ENCODE measurements at regions not wholly inside any gene's neighbourhood (a gene's known extent, or its start where the extent isn't known, plus 50 kb on each side); places are given as distances from the start of the nearest gene placed in this dataset.
"Not testable (repeated sequence)": the region's sequence is repeated elsewhere in the genome, so short reads cannot be mapped to it uniquely, and the experiment has no call there.

DNA sequence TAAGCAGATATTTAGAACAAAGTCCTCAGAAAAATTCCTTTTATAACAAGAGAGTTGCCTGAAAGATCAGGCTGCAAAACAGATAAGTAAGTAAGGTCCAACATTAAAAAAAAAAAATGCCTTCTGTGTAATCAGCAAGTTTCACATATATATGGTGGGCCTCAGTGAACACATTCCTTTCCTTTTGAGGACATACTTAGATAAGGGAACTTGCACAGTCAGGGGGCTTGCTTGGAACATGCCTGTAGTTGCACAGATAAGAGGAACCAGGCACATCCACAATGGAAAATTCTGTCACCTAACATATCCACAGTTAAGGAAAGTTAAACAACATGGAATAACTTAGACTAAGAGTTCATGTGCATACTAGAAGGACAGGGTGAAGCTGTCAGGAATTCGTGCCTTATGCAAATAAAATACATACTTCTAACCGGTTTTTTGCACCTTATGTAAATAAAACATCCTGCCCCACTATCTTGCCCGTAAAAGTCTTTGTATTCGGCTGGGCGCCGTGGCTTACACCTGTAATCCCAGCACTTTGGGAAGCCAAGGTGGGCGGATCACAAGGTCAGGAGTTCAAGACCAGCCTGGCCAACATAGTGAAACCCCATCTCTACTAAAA lies 257.3 kb downstream of the ZNF33B start:
- TF ChIP-seq, protein P1, sequence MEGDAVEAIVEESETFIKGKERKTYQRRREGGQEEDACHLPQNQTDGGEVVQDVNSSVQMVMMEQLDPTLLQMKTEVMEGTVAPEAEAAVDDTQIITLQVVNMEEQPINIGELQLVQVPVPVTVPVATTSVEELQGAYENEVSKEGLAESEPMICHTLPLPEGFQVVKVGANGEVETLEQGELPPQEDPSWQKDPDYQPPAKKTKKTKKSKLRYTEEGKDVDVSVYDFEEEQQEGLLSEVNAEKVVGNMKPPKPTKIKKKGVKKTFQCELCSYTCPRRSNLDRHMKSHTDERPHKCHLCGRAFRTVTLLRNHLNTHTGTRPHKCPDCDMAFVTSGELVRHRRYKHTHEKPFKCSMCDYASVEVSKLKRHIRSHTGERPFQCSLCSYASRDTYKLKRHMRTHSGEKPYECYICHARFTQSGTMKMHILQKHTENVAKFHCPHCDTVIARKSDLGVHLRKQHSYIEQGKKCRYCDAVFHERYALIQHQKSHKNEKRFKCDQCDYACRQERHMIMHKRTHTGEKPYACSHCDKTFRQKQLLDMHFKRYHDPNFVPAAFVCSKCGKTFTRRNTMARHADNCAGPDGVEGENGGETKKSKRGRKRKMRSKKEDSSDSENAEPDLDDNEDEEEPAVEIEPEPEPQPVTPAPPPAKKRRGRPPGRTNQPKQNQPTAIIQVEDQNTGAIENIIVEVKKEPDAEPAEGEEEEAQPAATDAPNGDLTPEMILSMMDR (conservative IDR thresholded peaks at IDR 0.05), result no peak
- no peaks in the 10 kb centered on the region for H3K36me3 ChIP-seq (ENCODE audit: control insufficient read depth, insufficient read depth, low read length)
- no peaks in the 10 kb centered on the region for H3K4me1 Mint-ChIP-seq
- no peak overlapping the region for H3K4me3 Mint-ChIP-seq
- 43 to 79% methylated on average over 2 to 7 of the region's 7 CpGs for WGBS, 2 experiments (ENCODE audit: insufficient coverage in 1 of 2, insufficient read length in 1 of 2)
- H3K36me3 Mint-ChIP-seq (ENCODE audit: low read depth), result no peaks in the 10 kb centered on the region
- H3K27ac ChIP-seq (ENCODE audit: low read depth, low read length), result no peak overlapping the region
- peaks cover 90% of the 10 kb centered on the region for H3K9me3 Mint-ChIP-seq
- H3K4me3 ChIP-seq (ENCODE audit: low read length), result no peak overlapping the region
- H3K27me3 ChIP-seq (ENCODE audit: control insufficient read depth, insufficient read depth, low read length, poor library complexity, severe bottlenecking), result no peaks in the 10 kb centered on the region
- no peaks in the 10 kb centered on the region for H3K27me3 Mint-ChIP-seq (ENCODE audit: insufficient read depth)
- no peak overlapping the region for H3K27ac Mint-ChIP-seq
- no peaks in the 10 kb centered on the region for H3K4me1 ChIP-seq (ENCODE audit: control insufficient read depth, insufficient read depth, low read length)
- H3K9me3 ChIP-seq (ENCODE audit: control insufficient read depth, low read length), result peaks cover 76% of the 10 kb centered on the region
- H3K9ac ChIP-seq (ENCODE audit: extremely low read depth, low read length, poor library complexity, severe bottlenecking), result no peak overlapping the region
- DNase-seq, result no peak

DNA sequence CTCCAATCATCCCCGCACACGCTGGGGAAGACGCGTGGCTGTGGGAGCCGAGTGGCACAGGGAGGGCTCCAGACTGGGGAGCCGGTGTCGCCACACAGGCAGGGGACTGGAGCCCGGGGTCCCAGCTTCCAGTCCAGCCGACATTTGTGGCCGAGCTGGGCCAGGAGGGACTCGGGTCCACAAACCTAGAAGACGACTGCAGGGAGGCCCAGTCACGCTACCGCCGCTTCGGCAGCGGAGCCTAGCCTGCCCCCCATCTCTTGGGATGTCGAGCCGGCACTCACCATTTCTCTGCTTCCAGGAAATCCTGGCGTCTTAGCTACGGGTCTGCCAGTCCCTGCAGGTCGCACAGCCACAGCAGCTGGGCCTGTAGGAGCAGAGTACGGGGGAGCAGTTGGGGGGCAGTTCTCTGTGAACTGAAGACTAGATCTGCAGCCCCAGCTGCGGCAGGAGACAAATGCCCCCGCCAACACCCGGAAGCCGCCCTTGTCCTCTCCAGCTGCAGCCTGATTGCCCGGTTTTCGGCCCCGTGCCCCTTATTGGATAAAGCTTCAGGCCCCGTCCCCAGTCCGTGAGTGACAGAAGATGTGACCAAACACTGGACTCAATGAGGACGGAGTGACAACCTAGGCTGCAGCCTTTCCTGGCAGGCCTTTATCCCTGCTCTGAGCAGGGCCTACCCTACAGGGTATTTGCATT lies 270.7 kb downstream of the ZNF33B start:
- TF ChIP-seq, protein P1 (conservative IDR thresholded peaks at IDR 0.05), result no peak
- Mint-ChIP-seq H3K4me1 (no peaks in the 10 kb centered on the region), H3K27ac (no peak overlapping the region), H3K9me3 (peaks cover 88% of the 10 kb centered on the region), H3K4me3 (no peak overlapping the region), H3K27me3 (ENCODE audit: insufficient read depth) (no peaks in the 10 kb centered on the region), H3K36me3 (ENCODE audit: low read depth) (peaks cover 1% of the 10 kb centered on the region)
- peak overlapping the region; percentile 79 for H3K4me3 ChIP-seq (ENCODE audit: low read length)
- H3K27me3 ChIP-seq (ENCODE audit: control insufficient read depth, insufficient read depth, low read length, poor library complexity, severe bottlenecking), result no peaks in the 10 kb centered on the region
- WGBS, 2 experiments (ENCODE audit: insufficient coverage in 1 of 2, insufficient read length in 1 of 2), result 13 to 42% methylated on average over 7 to 33 of the region's 33 CpGs
- H3K27ac ChIP-seq (ENCODE audit: low read depth, low read length), result peak overlapping the region; percentile 44
- H3K9ac ChIP-seq (ENCODE audit: extremely low read depth, low read length, poor library complexity, severe bottlenecking), result peak overlapping the region; percentile 57
- H3K9me3 ChIP-seq (ENCODE audit: control insufficient read depth, low read length), result peaks cover 57% of the 10 kb centered on the region
- no peaks in the 10 kb centered on the region for H3K36me3 ChIP-seq (ENCODE audit: control insufficient read depth, insufficient read depth, low read length)
- no peak for DNase-seq
- H3K4me1 ChIP-seq (ENCODE audit: control insufficient read depth, insufficient read depth, low read length), result no peaks in the 10 kb centered on the region

GRCh38 chr10:42351745-42352144 lies 286.6 kb downstream of the ZNF33B start:
- Histone ChIP-seq H3K9ac (ENCODE audit: extremely low read depth, low read length, poor library complexity, severe bottlenecking) (no peak overlapping the region), H3K4me1 (ENCODE audit: control insufficient read depth, insufficient read depth, low read length) (no peaks in the 10 kb centered on the region), H3K4me3 (ENCODE audit: low read length) (no peak overlapping the region), H3K36me3 (ENCODE audit: control insufficient read depth, insufficient read depth, low read length) (no peaks in the 10 kb centered on the region), H3K27ac (ENCODE audit: low read depth, low read length) (no peak overlapping the region), H3K27me3 (ENCODE audit: control insufficient read depth, insufficient read depth, low read length, poor library complexity, severe bottlenecking) (no peaks in the 10 kb centered on the region), H3K9me3 (ENCODE audit: control insufficient read depth, low read length) (peaks cover 31% of the 10 kb centered on the region)
- peaks cover 64% of the 10 kb centered on the region for H3K9me3 Mint-ChIP-seq
- no peak for DNase-seq
- TF ChIP-seq, protein P1 (conservative IDR thresholded peaks at IDR 0.05), result no peak
- 57 to 100% methylated on average over 1 of the region's 1 CpG for WGBS, 2 experiments (ENCODE audit: insufficient coverage in 1 of 2, insufficient read length in 1 of 2)
- H3K27ac Mint-ChIP-seq, result no peak overlapping the region
- no peaks in the 10 kb centered on the region for H3K36me3 Mint-ChIP-seq (ENCODE audit: low read depth)
- no peak overlapping the region for H3K4me3 Mint-ChIP-seq
- H3K27me3 Mint-ChIP-seq (ENCODE audit: insufficient read depth), result no peaks in the 10 kb centered on the region
- no peaks in the 10 kb centered on the region for H3K4me1 Mint-ChIP-seq

- Histone ChIP-seq H3K9me3 (ENCODE audit: control insufficient read depth, low read length) (peaks cover 83% of the 10 kb centered on the region), H3K4me3 (ENCODE audit: low read length) (peak overlapping the region; percentile 66)
- not testable (repeated sequence) for H3K9ac ChIP-seq (ENCODE audit: extremely low read depth, low read length, poor library complexity, severe bottlenecking); H3K4me1 Mint-ChIP-seq; H3K36me3 ChIP-seq (ENCODE audit: control insufficient read depth, insufficient read depth, low read length); H3K4me1 ChIP-seq (ENCODE audit: control insufficient read depth, insufficient read depth, low read length); H3K27ac ChIP-seq (ENCODE audit: low read depth, low read length); H3K27me3 Mint-ChIP-seq (ENCODE audit: insufficient read depth); DNase-seq; H3K36me3 Mint-ChIP-seq (ENCODE audit: low read depth); H3K27ac Mint-ChIP-seq; H3K4me3 Mint-ChIP-seq; H3K27me3 ChIP-seq (ENCODE audit: control insufficient read depth, insufficient read depth, low read length, poor library complexity, severe bottlenecking)
- 71 to 90% methylated on average over 1 to 5 of the region's 6 CpGs for WGBS, 2 experiments (ENCODE audit: insufficient coverage in 1 of 2, insufficient read length in 1 of 2)
- peaks cover 73% of the 10 kb centered on the region for H3K9me3 Mint-ChIP-seq
Measured at GRCh38 chr10:42336593-42337337, 301.6 kb downstream of the ZNF33B start.
